K562 (cell line): ENCODE measurements at regions not wholly inside any gene's neighbourhood (a gene's known extent, or its start where the extent isn't known, plus 50 kb on each side); places are given as distances from the start of the nearest gene placed in this dataset.

Experiments used
- HINFP ChIP-seq: fragments of 450-650 bp; conservative IDR thresholded peaks from 2 replicates; pipeline ENCODE4 v1.6.1; 2016; ENCODE audit warnings: missing genetic modification characterization, low read depth, mild to moderate bottlenecking, control low read depth, missing compliant biosample characterization
- HMBOX1 ChIP-seq: sonication (generic); IDR thresholded peaks from 2 replicates; pipeline ENCODE4 v1.6.1; 2016
- MEF2D ChIP-seq: conservative IDR thresholded peaks from 2 replicates; pipeline ENCODE4 v1.6.1; 2016; ENCODE audit warnings: low read depth, missing genetic modification characterization, missing compliant biosample characterization
- SIN3B ChIP-seq: fragments of 450-650 bp; IDR thresholded peaks from 2 replicates; pipeline ENCODE4 v1.6.1; 2017; ENCODE audit warnings: low read depth, mild to moderate bottlenecking, moderate library complexity
- SP2 ChIP-seq: IDR thresholded peaks from 2 replicates; pipeline ENCODE4 v1.6.1; 2011; ENCODE audit warnings: mild to moderate bottlenecking, low read depth, low read length, moderate library complexity; ENCODE audit not compliant: poor library complexity, severe bottlenecking; ENCODE audit errors: extremely low read depth
- TCF7 ChIP-seq: sonication (generic); IDR thresholded peaks from 2 replicates; pipeline ENCODE4 v1.6.1; 2016; ENCODE audit warnings: antibody characterized with exemption, borderline replicate concordance
- U2AF1 ChIP-seq: fragments of 200-400 bp; formaldehyde crosslinking; optimal IDR thresholded peaks from 2 replicates; pipeline ENCODE3; 2017; ENCODE audit warnings: mild to moderate bottlenecking, low read depth, low read length, moderate library complexity
- ZBTB2 ChIP-seq: fragments of 450-650 bp; IDR thresholded peaks from 2 replicates; pipeline ENCODE4 v1.6.1; 2016; ENCODE audit warnings: antibody characterized with exemption
- ZNF280A ChIP-seq: fragments of 450-650 bp; IDR thresholded peaks from 2 replicates; pipeline ENCODE4 v1.6.1; 2018; ENCODE audit warnings: mild to moderate bottlenecking, low read depth; ENCODE audit not compliant: partially characterized antibody
- ZNF318 ChIP-seq, 2 experiments: fragments of 450-650 bp; IDR thresholded peaks; 2 replicates each; pipeline ENCODE4 v1.6.1; 2016; ENCODE audit warnings: mild to moderate bottlenecking in 2 of 2, borderline replicate concordance in 1 of 2, low read depth in 1 of 2, moderate library complexity in 1 of 2
- ZNF57 ChIP-seq: fragments of 450-650 bp; formaldehyde crosslinking; IDR thresholded peaks from 2 replicates; pipeline ENCODE4 v1.4.0; 2020; ENCODE audit warnings: mild to moderate bottlenecking, moderate library complexity
- ZNF79 ChIP-seq: fragments of 250-450 bp; sonication (Bioruptor Pico); IDR thresholded peaks from 2 replicates; pipeline ENCODE4 v1.4.0; 2020; ENCODE audit warnings: low read depth, mild to moderate bottlenecking, moderate library complexity

- peak; percentile 95 for TF ChIP-seq HMBOX1
- 0 out of 2 replicates have a peak, but pooled peaks have one; percentile 15 for TF ChIP-seq ZNF79 (CRISPR knock-in tag)
- TF ChIP-seq ZNF280A: no peak
- TF ChIP-seq MEF2D: no peak; the same call in none of the 2 replicates
- TF ChIP-seq TCF7: no peak
- no peak; the same call in none of the 2 replicates for TF ChIP-seq ZBTB2
- no peak for TF ChIP-seq ZNF57 (CRISPR knock-in tag)
- TF ChIP-seq SIN3B: no peak
- peak; percentile 62 for TF ChIP-seq HINFP (tag)
- TF ChIP-seq SP2: no peak
- TF ChIP-seq ZNF318 (IDR thresholded peaks at IDR 0.05; ENCODE audit: borderline replicate concordance in 1 of 2, low read depth in 1 of 2): peak in 1 of 2 experiments; percentile 75; a peak in 2 of 4 replicates
- no peak for TF ChIP-seq U2AF1
Observed at GRCh38 chr1:244302876-244303609, 148.7 kb downstream of the ADSS2 start (continued).
